Tibial nerve (tissue), 4 donors: ENCODE measurements at regions not wholly inside any gene's neighbourhood (a gene's known extent, or its start where the extent isn't known, plus 50 kb on each side); places are given as distances from the start of the nearest gene placed in this dataset.

ENCODE experiments used
- CTCF ChIP-seq, 5 experiments: fragments of 200-600 bp in 3 of 5; fragments of 450-650 bp in 2 of 5; sonication (generic) in 3 of 5; IDR thresholded peaks; one replicate each; pipeline ENCODE4 v1.5.1; 2016 to 2019; ENCODE audit warnings: antibody characterized with exemption in 5 of 5, mild to moderate bottlenecking in 3 of 5, moderate library complexity in 2 of 5
- EP300 ChIP-seq, 2 donors: sonication (generic); formaldehyde crosslinking; IDR thresholded peaks; one replicate each; pipeline ENCODE4 v1.6.1; 2017; ENCODE audit warnings: antibody characterized with exemption in 2 of 2, mild to moderate bottlenecking in 1 of 2
- POLR2A ChIP-seq, 2 donors: fragments of 450-650 bp; IDR thresholded peaks; one replicate each; pipeline ENCODE4 v1.6.1; 2017; ENCODE audit warnings: antibody characterized with exemption in 2 of 2, mild to moderate bottlenecking in 2 of 2, moderate library complexity in 2 of 2

- no peak for TF ChIP-seq CTCF (IDR thresholded peaks at IDR 0.05)
- TF ChIP-seq POLR2A (IDR thresholded peaks at IDR 0.05) = no peak
- TF ChIP-seq EP300 (IDR thresholded peaks at IDR 0.05) = no peak
Observed at GRCh38 chr1:80448081-80448480, 1352.7 kb upstream of the ADGRL2 start.
